GM12872 (cell line): ENCODE measurements at regions not wholly inside any gene's neighbourhood (a gene's known extent, or its start where the extent isn't known, plus 50 kb on each side); places are given as distances from the start of the nearest gene placed in this dataset.

Source experiments
- TF ChIP-seq, protein P1 (sequence below): IDR thresholded peaks from 3 replicates; pipeline ENCODE4 v1.5.1; 2011; ENCODE audit warnings: low read depth, mild to moderate bottlenecking, low read length, moderate library complexity; ENCODE audit not compliant: insufficient read depth

- TF ChIP-seq, protein P1, sequence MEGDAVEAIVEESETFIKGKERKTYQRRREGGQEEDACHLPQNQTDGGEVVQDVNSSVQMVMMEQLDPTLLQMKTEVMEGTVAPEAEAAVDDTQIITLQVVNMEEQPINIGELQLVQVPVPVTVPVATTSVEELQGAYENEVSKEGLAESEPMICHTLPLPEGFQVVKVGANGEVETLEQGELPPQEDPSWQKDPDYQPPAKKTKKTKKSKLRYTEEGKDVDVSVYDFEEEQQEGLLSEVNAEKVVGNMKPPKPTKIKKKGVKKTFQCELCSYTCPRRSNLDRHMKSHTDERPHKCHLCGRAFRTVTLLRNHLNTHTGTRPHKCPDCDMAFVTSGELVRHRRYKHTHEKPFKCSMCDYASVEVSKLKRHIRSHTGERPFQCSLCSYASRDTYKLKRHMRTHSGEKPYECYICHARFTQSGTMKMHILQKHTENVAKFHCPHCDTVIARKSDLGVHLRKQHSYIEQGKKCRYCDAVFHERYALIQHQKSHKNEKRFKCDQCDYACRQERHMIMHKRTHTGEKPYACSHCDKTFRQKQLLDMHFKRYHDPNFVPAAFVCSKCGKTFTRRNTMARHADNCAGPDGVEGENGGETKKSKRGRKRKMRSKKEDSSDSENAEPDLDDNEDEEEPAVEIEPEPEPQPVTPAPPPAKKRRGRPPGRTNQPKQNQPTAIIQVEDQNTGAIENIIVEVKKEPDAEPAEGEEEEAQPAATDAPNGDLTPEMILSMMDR, result no peak
Measured at GRCh38 chr7:69539531-69539930, 58.7 kb upstream of the AUTS2 start.

DNA sequence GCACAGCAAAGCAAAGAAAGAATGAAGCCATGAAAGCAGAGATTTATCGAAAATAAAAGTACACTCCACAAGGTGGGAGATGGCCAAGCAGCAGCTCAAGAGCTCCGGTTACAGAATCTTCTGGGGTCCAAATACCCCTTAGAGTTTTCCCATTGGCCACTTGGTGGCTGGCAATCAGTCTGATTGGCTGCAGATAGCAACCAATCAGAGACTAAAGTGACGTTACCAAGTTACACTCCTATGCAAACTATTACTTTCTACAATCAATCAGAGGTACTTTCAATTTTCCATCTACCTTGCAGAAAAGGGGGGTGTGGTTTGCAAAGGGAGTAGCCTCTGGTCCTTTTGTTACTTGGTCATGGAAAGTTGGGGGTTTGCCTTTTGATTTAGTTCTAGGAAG, 58.0 kb upstream of the AUTS2 start:
- TF ChIP-seq, protein P1, result no peak

DNA sequence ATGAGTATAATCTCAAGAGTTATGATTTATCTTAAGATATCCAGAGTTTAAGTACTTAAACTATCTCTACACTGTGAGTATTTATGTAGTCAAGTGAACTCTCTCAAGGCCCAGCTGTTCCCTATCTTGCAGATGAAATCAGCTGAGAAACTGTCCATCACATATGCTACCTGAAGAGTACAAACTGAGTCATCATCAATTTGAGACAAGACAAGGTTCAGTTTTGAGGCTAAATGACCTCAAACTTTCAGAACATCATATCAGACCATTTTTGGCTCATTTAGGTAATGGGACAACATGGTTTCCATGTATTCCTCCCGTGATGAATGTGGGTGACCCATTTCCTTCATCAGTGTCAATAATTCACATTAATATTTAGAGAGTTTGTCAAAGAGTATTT, 53.1 kb upstream of the AUTS2 start:
- TF ChIP-seq, protein P1, result no peak
